Neural progenitor cell (in vitro differentiated cells): ENCODE measurements at regions not wholly inside any gene's neighbourhood (a gene's known extent, or its start where the extent isn't known, plus 50 kb on each side); places are given as distances from the start of the nearest gene placed in this dataset.

Source experiments
- CTCF ChIP-seq: fragments of 200-600 bp; sonication (generic); IDR thresholded peaks from 2 replicates; pipeline ENCODE4 v1.5.1; 2017; ENCODE audit warnings: antibody characterized with exemption, mild to moderate bottlenecking
- EZH2 ChIP-seq: fragments of 200-600 bp; sonication (generic); IDR thresholded peaks from 2 replicates; pipeline ENCODE4 v1.6.1; 2017; ENCODE audit warnings: antibody characterized with exemption, mild to moderate bottlenecking, moderate library complexity

DNA sequence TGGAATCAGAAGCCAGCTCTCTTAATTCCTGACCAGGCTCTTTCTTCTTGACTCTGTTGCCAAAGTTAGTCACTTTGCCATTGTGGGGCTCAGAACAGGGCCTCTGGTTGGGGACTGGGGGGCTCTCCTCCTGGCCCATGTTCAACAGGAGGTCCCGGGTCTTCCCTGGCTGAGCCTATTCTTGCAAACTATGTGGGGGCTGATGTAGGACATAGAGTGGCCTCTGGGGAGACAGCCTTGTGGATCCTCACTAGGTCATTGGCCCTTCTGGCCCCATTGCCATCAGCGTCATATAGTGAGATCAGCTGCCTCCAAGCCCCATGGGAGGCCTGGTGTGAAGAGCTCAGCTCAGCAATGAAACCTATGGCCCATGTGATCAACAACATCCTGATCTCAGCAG, 77.6 kb upstream of the LEP start:
- TF ChIP-seq CTCF (no peak), EZH2 (no peak)
